ENCODE measurements at regions not wholly inside any gene's neighbourhood (a gene's known extent, or its start where the extent isn't known, plus 50 kb on each side); places are given as distances from the start of the nearest gene placed in this dataset.

DNA sequence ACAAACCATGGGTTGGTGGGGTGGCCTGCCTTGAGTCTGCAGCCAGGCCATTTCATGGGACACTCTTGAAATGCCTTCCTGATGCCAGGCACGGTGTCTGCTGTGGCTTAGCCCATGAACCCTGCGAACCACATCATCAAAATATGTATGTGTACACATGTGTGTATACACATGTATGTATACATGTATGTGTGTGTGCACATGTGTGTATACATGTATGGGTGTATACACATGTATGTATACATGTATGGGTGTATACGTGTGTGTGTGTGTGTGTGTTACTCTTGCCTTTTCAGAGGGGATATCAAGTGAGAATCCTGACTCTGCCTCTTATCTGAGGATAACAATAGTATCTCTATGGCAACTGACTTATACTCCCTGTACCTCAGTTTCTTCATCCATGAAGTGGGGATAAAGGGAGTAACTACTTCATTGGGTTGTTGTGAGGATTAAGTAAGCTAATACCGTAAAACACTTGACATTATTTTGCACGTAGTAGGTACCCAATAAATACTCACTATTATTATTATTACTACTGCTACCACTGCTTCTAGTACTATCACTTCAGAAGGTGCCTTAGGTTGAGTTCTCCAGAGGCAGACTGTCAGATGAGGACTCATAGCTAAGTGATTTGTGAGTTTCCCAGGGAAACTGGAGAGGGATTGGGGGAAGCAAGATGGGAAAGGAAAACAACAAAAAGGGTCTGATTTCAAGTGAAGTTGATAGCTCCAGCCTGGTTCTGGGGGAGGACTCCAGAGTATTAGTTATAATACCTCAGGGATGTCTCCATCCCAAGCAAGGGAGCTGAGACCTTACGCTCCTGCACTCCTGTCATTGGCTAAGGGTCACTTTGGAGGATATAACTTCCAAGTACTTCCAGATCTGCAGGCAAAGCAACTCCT lies 110.5 kb downstream of the VEGFA start:
- TF ChIP-seq SUZ12 (IDR thresholded peaks at IDR 0.05) (no peak), NFRKB (IDR thresholded peaks at IDR 0.05) (no peak), FOXM1 (IDR thresholded peaks at IDR 0.05; ENCODE audit: borderline replicate concordance) (no peak), FOXA1 (IDR thresholded peaks at IDR 0.05) (no peak), LEF1 (IDR thresholded peaks at IDR 0.05; ENCODE audit: borderline replicate concordance) (no peak), HDGF (IDR thresholded peaks at IDR 0.05; ENCODE audit: borderline replicate concordance) (no peak)
